Fibroblast of the conjunctiva (primary cell): ENCODE measurements at regions not wholly inside any gene's neighbourhood (a gene's known extent, or its start where the extent isn't known, plus 50 kb on each side); places are given as distances from the start of the nearest gene placed in this dataset.

Source experiments
- DNase-seq: peaks from one replicate; pipeline ENCODE4 v3.0.0-alpha.2; 2010; ENCODE audit warnings: low read depth

DNA sequence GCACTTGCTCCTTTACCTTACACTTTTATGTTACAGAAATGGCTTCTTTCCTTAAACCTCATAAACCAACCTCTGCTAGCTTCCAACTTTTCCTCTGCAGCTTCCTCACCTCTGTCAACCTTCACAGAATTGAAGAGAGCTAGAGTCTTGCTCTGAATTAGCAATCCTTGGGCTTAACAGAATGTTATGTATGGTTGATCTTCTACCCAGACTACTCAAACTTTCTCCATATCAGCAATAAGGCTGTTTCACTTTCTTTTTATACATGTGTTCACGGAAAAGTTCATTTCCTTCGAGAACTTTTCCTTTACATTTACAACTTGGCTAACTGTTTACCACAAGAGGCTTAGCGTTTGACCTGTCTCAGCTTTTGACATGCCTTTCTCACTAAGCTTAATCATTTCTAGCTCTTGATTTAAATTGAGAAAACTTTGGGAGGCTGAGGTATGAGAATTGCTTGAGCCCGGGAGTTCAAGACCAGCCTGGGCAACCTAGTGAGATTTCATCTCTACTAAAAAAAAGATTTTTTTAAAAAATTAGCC is 207.3 kb downstream of the BMP7 start:
- no peak for DNase-seq

DNA sequence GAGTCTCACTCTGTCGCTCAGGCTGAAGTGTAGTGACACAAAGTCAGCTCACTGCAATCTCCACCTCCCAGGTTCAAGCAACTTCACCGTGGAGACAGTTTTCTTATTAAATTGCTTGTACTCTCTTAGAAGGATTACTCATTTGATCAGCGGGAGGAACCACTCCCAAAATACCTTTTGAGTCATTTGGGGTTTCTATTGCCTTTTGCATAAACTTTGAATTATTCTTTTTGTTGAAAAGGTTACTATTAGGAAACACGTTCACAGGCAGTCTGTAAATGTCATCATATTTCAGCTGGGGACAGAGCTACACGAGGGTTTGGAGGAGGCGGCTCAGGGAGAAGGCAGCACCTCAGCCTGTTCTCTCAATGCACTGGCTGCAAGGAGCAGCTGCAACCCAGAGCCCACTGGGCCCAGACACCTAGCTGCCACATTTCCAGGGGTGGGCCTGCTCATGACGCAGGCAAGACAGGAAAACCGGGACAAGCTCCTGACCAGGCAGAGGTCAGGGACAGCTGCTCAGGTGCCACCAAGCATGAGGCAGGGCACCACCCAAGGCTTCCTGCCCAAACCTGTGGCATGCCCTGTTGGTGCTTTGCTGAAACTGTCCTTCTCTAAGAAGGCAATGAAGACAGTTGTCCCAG is 205.9 kb downstream of the BMP7 start:
- DNase-seq, result no peak

DNA sequence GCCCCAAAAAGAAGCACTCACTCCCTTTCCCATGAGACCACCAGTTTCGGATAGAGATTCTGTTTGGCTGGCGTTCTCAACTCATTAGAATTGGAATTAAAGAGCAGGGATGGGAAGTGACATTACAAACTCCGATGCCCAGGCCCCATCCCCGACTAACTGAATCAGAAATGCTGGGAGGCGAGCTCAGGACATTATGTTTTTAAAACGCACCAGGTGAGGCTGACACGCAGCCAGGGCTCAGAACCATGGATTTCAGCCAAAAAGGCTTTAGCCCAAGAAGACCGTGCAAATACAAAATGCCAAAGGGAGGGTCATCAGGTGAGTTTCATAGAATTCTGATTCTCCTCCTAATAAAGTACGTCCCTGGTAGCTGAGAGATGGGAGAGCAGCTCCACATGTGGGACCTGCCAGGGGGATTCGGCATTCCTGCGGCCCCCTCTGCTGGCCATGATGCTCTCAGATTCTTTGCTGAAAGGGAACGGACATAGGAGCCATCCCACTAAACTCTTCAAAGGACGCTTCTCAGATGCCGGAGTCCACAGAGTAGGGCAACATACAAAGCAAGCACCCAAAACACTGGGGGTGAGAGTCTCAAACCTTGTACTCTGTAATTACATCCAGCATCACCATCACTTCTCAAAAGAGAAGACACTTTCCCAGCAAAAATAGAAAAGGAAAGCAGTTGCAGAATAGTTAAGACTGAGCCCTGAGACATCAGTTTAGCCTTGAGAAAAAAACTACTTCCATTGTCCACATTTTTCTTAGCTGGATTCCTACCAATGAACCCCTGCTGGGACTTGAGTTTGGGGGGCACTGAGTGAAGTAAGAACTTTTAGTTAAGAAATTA is 205.2 kb downstream of the BMP7 start:
- DNase-seq, result no peak

DNA sequence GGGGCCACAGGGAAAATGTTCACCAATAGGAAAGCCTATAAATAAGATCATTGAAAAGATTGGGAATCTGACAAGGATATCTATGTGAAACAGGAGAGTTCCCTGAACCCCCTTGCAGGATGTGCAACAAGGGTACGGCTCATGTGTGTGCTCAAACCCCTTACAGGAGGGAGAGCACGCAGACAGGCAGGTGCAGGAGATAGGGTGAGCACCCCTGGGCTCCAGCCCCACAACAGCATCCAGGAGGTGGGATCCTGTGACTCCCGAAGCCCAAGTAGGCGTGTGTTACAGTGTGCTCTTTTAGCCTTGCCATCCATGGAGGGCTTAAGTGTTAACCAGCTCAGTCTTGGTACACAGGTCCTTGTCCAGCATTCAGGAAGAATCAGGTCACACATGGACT is 204.2 kb downstream of the BMP7 start:
- DNase-seq, result no peak

DNA sequence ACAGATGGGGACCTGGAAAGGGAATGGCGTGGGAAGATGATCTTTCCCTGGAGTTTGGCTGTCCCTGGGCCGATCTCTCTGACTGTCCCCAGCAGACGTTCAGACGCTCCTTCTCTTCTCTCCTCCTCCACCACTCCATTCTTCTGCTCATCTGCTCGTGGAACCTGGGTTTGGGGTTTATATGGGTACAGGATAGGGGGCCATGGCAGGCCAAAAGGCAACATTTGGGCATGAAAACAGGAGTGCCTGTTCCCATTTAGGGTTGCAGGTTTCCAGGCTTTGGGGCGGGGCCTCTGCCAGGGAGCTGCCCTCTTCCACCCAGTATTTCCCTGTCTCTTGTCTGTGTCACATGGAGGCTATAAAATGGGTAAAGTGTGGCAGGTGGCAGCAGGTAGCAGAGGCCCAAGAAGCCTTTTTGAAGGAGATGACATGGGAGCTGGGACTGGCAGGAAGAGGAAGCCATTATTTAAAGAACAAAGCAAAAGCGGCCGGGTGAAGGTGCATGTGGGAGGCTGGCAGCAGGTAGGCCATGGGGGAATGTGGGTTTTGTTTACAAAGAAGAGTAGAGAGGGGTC is 203.7 kb downstream of the BMP7 start:
- no peak for DNase-seq

DNA sequence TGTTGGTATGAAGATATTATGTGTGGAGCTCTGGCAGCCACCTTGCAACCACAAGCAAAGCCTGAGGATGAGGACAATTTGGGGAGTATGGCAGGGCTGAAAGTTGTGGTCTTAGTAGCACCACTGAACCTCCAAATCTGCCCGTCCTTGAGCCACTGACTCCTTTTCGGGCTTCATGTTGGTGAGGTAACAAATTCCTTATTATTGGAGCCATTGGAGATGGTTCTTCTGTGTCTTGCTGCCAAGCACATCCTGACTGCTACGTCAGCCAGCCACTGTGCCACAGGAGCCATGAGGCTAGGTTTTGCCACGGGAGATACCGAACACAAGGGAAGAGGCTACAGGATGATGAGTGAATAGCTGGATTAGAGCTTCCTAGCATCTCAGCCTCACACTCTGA is 201.6 kb downstream of the BMP7 start:
- no peak for DNase-seq

DNA sequence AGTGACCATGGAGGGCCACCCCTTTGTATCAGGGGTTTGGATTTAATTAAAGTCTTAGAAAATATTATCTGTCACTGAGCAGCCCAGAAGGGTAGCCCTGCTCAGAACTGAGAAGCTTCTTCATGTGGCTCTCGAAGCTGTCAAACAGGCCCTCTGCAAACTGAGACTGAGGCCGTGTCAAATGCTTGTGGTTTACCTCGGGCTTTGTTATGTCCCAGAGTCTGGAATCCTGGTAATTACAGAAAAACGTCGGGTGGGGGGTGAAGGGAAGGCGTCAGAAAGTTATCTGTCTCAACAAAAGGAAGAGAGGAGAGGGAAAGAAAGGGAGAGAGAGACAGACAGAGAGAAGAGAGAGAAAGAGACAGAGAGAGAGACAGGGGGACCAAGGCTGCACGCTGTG is 200.8 kb downstream of the BMP7 start:
- DNase-seq, result no peak

DNA sequence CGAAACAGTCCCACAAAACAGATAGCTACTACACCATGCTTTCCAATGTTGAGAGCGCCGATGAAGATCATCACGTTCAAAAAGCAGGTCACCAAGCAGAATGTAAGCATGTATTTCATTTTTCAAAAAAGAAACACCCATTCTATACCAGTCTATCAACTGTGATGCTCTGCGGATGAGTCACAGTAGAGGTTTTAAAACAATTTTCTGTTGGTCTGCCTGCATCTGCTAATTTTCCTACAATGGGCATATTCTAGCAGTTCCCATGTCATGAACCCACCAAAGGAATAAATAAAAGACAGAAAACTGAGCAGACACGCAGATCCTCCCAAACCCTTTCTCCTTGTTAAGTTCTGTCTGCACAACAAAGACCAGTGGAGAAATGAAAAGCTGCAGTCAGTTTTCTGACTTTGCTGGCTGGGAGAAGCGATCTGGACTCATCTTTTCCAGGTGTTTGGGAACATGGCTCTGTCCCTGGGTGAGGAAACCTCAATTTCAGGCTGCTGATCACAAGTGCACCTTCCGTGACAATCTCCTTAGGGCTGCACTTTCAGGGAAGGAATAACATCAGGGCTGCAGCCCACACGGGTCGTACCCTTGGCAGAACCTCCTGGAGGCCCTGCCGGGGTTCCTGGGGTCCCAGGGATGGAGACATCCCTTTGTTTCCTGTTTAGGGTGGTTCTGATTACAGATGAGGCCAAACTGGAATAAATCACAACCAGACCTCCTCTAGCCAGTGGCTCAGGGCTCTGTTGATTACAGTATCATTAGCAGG is 200.1 kb downstream of the BMP7 start:
- no peak for DNase-seq

DNA sequence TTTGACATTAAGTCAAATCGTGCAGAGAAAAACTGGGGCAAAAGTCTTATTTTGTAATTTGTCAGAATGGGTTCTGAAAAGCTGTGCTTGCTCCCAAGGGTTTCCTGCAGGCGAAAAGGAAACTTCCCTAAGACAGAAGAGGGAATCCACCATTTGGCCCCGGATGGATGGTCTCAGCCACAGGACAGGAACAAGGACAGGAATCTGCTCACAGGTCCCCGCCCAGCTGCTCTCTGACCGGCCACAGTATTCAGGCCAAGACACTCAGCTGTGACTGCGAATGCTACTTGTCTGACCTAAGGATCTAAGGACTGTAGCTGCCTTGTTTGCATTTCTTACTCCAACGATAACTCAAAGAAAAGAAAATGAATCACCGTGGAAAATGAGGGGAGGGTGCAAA is 197.0 kb downstream of the BMP7 start:
- DNase-seq, result no peak

DNA sequence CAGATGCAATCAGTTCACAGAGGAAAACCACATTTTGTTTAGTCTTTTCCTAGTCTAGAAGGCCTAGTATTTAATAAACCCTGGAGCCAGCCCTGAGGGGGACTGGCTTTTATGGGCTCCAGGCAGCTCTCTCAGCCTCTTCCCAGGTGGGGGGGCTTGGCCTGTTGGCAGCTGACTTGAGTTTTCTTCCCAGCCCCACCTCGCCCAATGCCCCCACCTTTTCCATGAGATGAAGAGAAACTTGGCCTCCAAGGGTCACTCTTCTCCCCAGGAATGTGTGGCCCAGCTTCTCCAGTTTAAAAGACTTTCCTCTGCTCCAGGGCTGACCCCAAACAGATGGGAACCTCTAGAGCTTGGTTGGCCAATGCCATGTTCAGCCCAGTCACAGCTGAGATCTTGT is 196.1 kb downstream of the BMP7 start:
- DNase-seq, result no peak

DNA sequence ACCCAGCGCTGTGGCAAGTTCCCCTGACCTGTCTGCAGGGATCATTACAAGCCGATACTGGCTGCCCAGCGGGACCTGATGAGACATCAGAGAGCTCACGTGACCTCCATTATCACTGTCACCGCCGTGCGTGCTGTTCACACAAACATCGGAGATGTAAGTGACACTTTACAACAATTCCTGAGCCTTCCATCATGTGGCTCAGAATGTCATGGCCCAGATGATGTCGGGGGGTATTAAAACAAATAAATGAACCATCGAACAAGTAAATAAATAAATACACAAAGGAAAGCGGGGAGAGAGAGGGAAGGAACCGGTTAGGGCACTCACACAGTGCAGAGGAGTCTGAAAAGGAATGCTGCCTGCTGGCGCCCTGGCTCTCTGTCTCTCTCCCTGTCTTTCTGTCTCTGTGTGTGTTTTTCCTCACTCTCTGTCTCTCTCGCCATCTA is 195.1 kb downstream of the BMP7 start:
- no peak for DNase-seq

DNA sequence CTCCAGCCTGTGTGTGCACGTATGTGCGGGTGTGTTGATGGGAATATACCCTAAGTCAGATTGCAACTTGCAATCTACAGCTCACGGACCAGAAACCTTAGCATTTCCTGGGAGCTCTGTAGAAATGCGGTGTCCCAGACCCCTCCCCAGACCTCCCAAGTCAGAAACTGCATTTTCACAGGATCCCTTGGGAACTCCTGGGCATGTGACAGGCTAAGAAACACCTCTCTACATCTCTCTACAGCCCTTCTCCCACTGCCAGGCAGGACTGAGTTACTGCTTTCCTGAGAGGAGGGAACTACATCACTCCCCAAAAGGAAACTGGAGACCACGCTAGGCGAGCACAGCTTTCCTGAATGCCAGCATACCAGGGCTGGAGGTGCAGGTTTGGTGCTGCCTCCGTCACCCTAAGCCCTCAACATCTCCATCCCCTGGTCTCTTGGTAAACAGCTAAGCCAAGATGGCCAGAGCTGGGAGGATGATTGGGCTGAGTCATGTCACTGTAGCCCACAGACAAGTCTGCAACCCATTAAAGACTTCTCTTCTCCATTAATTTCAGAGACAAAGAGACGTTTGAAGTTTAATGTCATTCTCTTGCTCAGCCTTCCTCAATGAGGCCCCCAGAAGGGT is 194.4 kb downstream of the BMP7 start:
- DNase-seq, result no peak

DNA sequence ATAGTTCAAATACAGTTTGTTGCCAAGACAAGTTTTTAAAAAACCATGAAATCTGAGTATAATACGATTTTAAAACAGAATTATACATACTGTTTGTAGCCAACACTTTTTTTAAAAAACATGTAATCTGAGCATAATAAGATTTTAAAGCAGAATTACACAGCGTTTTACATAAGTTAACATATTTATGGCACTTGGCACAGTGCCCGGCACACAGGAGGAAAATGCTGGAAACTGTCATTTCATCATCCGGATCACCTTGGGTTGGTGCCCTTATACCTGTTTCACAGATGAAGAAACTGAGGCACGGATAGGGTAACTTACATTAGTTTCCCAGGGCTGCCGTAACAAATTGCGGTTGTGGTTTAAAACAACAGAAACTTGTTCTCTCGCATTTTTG is 193.0 kb downstream of the BMP7 start:
- DNase-seq, result no peak

DNA sequence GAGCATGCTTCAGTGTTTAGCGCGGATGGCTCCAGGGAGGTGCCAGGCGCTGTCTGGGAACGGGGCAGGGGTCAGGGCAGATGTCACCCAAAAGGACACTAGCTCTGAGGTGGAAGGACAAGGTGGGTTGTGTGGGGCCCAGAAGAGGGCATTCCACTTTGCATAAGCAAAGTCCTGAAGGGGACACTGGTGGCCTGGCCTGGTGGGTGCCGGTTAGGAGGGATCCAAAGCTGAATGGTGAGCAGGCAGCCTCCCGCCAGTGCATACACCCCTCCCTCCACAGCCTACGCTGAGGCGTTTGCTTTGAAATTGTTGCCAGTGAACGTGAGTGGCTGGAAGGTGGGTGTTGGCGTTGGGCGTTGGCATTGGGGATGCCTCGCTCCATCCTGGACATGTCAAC is 192.1 kb downstream of the BMP7 start:
- no peak for DNase-seq

DNA sequence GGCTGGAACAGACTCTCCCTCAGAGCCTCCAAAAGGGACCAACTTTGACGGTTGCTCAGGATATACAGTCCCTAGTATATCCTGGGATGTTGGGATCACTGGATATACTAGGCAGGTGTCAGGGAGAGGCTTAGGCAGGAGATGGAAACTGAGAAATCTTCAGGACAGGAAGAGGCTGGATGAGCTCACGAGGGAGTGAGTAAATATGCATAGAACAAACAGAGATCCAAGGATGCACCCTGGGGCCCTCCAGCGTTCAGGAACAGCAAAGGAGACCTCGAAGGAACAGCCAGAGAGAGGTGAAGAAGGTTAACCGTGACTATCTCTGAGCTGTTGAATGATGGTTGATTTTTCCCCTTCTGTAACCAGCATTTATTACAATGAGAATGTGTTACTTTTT is 191.3 kb downstream of the BMP7 start:
- DNase-seq, result no peak

DNA sequence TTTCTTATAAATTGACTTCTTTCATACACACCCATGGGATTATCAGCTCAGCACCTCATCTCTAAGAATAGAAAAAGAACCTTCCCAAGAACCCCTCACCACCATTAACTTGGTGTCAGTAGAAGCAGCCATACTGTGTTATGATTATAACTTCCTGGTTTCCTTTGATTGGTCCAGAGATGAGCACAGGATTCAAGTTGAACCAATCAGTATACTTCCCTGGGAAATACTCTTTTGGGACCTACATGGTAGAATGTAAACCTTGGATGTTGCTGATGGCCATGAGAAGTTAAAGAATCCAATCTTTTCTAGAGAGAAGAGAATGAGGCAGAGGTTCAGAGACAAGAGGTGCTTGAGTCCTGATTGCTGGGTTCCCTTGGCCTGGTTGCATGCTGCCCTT is 190.8 kb downstream of the BMP7 start:
- DNase-seq, result no peak

DNA sequence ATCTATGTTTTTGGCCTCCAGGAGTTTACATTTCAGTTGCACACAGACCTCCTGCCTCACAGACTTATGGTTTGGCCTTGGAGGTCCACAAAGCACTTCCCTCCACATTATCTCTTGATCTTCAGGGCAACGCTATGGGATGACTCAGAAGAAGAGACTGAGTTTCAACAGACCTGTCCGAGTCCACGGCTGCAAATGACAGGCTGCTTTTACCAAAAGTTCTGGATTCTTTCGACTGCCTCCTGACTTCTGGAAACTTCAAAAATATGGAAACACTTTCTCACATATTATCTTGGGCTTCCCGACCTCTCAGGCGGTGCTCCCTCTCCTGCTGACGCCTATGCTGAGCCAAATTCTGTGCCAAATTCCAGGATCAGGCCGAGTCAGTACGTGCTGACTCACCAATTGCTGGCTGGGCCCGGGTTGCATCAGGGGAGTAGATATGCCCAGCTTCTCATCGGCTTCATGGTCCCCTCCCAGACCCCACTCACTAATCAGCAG is 190.2 kb downstream of the BMP7 start:
- DNase-seq, result peak; percentile 24

DNA sequence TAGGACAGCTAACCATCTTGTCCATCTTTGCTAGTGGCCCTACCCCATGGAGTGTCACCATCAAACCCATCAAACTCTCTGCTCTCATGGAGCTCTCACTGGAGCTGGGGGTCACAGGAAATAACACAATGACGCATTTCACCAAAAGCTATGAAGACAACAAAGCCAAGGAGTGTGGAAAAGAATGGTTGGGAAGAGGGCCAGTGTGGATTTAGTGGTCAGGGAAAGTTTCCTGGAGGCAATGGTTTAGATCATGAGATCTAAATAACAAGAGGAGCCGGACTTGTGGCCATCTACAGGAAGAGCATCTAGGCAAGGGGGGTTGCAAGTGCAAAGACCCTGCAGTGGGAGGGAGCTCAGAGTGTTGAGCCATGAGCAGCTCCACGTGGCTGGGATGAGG is 189.5 kb downstream of the BMP7 start:
- no peak for DNase-seq

DNA sequence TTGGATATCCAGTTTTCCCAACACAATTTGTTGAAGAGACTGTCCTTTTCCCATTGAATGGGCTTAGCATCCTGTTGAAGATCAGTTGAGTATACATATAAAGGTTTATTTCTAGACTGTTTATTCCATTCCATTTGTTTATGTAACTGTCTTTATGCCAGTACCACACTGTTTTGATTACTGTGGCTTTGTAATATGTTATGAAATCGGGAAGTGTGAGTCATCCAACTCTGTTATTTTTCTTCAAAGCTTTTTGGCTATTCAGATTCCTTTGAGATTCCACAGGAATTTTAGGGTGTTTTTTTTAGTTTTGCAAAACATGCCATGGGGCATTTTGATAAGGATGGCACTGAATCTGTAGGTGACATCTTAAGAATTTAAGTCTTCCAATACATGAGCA is 188.3 kb downstream of the BMP7 start:
- DNase-seq, result no peak

DNA sequence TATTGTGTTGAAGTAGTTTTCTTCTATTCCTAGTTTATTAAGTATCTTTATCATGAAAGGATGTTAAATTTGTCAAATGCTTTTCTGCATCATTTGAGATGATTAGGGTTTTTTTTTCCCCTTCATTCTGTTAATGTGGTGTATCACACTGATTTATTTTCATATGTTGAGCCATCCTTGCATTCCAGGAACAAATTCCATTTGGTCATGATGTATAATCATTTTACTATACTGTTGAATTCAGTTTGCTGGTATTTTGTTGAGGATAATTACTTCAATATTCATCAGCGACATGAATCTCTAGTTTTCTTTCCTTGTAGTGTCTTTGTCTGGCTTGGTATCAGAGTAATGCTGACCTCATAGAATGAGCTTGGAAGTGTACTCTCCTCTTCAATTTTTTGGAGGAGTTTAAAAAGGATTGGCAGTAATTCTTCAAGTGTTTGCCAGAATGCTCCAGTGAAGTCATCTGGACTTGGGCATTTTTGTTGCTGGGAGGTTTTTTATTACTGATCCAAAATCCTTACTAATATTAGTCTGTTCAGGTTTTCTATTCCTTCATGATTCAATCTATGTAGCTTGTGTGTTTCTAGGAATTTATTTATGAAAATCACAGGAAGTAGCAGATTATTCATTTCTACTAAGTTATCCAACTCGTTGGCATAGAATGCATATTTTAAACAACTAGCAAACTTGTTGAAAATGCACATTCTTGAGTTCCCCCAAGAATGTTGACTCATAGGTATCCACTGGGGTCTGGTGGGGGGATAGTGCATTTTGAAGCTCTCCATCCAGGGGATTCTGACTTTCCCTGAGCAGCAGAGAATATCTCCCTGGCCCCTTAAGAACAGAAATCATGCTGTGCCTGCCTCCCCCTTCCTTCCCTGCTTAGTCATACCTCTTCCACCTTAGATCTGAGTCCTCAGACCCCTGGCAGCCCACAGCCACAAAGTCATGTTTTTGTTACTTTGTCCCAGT is 187.1 kb downstream of the BMP7 start:
- no peak for DNase-seq
